ENCODE measurements at regions not wholly inside any gene's neighbourhood (a gene's known extent, or its start where the extent isn't known, plus 50 kb on each side); places are given as distances from the start of the nearest gene placed in this dataset.

- DNase-seq = no peak
Observed at GRCh38 chr13:106685143-106685542, 117.2 kb upstream of the ARGLU1 start.

- no peak for DNase-seq
Observed at GRCh38 chr13:106683918-106684317, 116.0 kb upstream of the ARGLU1 start.

GRCh38 chr13:106683179-106683578 lies 115.2 kb upstream of the ARGLU1 start:
- no peak for DNase-seq

GRCh38 chr13:106681997-106682396 lies 114.1 kb upstream of the ARGLU1 start:
- no peak for DNase-seq

GRCh38 chr13:106681536-106681935 lies 113.6 kb upstream of the ARGLU1 start:
- DNase-seq = no peak

- no peak for DNase-seq
Observed at GRCh38 chr13:106680796-106681472, 113.0 kb upstream of the ARGLU1 start.

- no peak for DNase-seq
Observed at GRCh38 chr13:106678646-106679418, 110.9 kb upstream of the ARGLU1 start.

GRCh38 chr13:106675311-106675710 lies 107.4 kb upstream of the ARGLU1 start:
- DNase-seq = no peak

GRCh38 chr13:106660746-106661625 lies 93.0 kb upstream of the ARGLU1 start:
- no peak for DNase-seq

- no peak for DNase-seq
Observed at GRCh38 chr13:106657104-106657503, 89.2 kb upstream of the ARGLU1 start.

GRCh38 chr13:106656186-106656585 lies 88.2 kb upstream of the ARGLU1 start:
- DNase-seq = no peak

GRCh38 chr13:106651442-106651841 lies 83.5 kb upstream of the ARGLU1 start:
- no peak for DNase-seq

- DNase-seq = no peak
Observed at GRCh38 chr13:106650690-106651205, 82.8 kb upstream of the ARGLU1 start.

GRCh38 chr13:106649495-106649894 lies 81.6 kb upstream of the ARGLU1 start:
- no peak for DNase-seq

GRCh38 chr13:106640515-106640914 lies 72.6 kb upstream of the ARGLU1 start:
- no peak for DNase-seq

- DNase-seq = no peak
Observed at GRCh38 chr13:106637519-106637918, 69.6 kb upstream of the ARGLU1 start.

- DNase-seq = no peak
Observed at GRCh38 chr13:106636492-106636891, 68.6 kb upstream of the ARGLU1 start.

GRCh38 chr13:106635616-106636015 lies 67.7 kb upstream of the ARGLU1 start:
- no peak for DNase-seq

GRCh38 chr13:106633321-106633720 lies 65.4 kb upstream of the ARGLU1 start:
- DNase-seq = no peak

- DNase-seq = no peak
Observed at GRCh38 chr13:106630650-106631049, 62.7 kb upstream of the ARGLU1 start.

- DNase-seq = no peak
Observed at GRCh38 chr13:106630162-106630561, 62.2 kb upstream of the ARGLU1 start.

- DNase-seq = no peak
Observed at GRCh38 chr13:106628936-106629659, 61.2 kb upstream of the ARGLU1 start.

- DNase-seq = no peak
Observed at GRCh38 chr13:106626473-106626872, 58.5 kb upstream of the ARGLU1 start.

All from CD4-positive, alpha-beta T cell treated with Interleukin-10 for 1 hour (primary cell).